Activated B cell treated with CpG ODN at 0.5 μM for 24 hours (primary cell): ENCODE measurements at regions not wholly inside any gene's neighbourhood (a gene's known extent, or its start where the extent isn't known, plus 50 kb on each side); places are given as distances from the start of the nearest gene placed in this dataset.

Source experiments
- ATAC-seq: fragments of 200-7000 bp; cut with Tn5 transposase; one replicate; pipeline ENCODE4 v1.10.0; 2021; ENCODE audit warnings: low read depth, mild to moderate bottlenecking, moderate library complexity
- CTCF ChIA-PET: fragments of 350-600 bp; sonication (Branson Sonifier 250); formaldehyde crosslinking; loops from one replicate; lab custom pipeline; 2021; ENCODE audit warnings: antibody characterized with exemption; lab: Charles Lee
- POLR2A ChIA-PET: fragments of 350-600 bp; sonication (Branson Sonifier 250); formaldehyde crosslinking; loops from one replicate; lab custom pipeline; 2021; ENCODE audit warnings: antibody characterized with exemption; lab: Charles Lee
- DNase-seq: peaks from one replicate; pipeline ENCODE4 v3.0.0; 2022
- H3K27ac Mint-ChIP-seq: one replicate; pipeline ENCODE4 v1.8.0; 2020; ENCODE audit warnings: mixed read lengths
- H3K27me3 Mint-ChIP-seq: one replicate; pipeline ENCODE4 v1.8.0; 2021; ENCODE audit warnings: mixed read lengths
- H3K36me3 Mint-ChIP-seq: one replicate; pipeline ENCODE4 v1.8.0; 2021; ENCODE audit warnings: low read depth, mixed read lengths
- H3K4me1 Mint-ChIP-seq: one replicate; pipeline ENCODE4 v1.8.0; 2021; ENCODE audit warnings: mixed read lengths
- H3K4me3 Mint-ChIP-seq: one replicate; pipeline ENCODE4 v1.8.0; 2020; ENCODE audit warnings: mild to moderate bottlenecking, mixed read lengths
- H3K9me3 Mint-ChIP-seq: one replicate; pipeline ENCODE4 v1.8.0; 2020; ENCODE audit warnings: mixed read lengths
- CTCF ChIP-seq: fragments of 200-600 bp; IDR thresholded peaks from one replicate; pipeline ENCODE4 v1.8.0; 2022; ENCODE audit warnings: antibody characterized with exemption, mild to moderate bottlenecking
- intact Hi-C: fragments of 100-400 bp; cut with micrococcal nuclease; formaldehyde crosslinking; loops from one replicate; pipeline ENCODE4 v1.15.1; 2024

DNA sequence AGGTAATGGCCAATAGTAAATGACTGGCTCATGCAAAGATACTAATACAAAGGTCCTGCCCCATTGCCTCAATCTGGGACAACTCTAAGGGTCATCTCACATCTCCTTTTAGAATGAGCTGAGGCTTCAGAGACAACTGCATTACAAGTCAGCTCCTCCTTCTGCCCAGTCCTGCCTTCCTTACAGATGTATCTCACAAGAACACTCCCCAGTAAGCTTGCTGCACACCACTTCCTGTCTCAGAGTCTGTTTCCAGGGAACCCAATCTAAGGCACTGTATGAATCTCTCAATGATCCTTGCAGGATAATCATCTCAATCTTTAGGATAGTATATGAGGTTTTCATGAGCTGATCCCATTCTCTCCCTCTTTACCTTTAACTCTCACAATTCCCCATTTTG, 57.8 kb upstream of the ZDHHC17 start:
- no peak for TF ChIP-seq CTCF
- ChIA-PET CTCF (no interaction called here), POLR2A (interaction anchor here (0.5 kb wide), 1 partner anchor 298 kb away, joined by 4 read pairs; no protein-coding TSS in a partner anchor)
- H3K27me3 Mint-ChIP-seq: peaks cover 6% of the 10 kb centered on the region
- H3K36me3 Mint-ChIP-seq: no peaks in the 10 kb centered on the region
- H3K4me3 Mint-ChIP-seq: no peak overlapping the region
- H3K4me1 Mint-ChIP-seq: peaks cover 4% of the 10 kb centered on the region
- ATAC-seq: no peak
- no peak overlapping the region for H3K27ac Mint-ChIP-seq
- intact Hi-C loops: no loop called here
- no peaks in the 10 kb centered on the region for H3K9me3 Mint-ChIP-seq
- DNase-seq: no peak

- H3K9me3 Mint-ChIP-seq: no peaks in the 10 kb centered on the region
- TF ChIP-seq CTCF: no peak
- H3K27me3 Mint-ChIP-seq: peaks cover 6% of the 10 kb centered on the region
- no peaks in the 10 kb centered on the region for H3K36me3 Mint-ChIP-seq
- ATAC-seq: no peak
- H3K27ac Mint-ChIP-seq: no peak overlapping the region
- H3K4me1 Mint-ChIP-seq: peaks cover 4% of the 10 kb centered on the region
- intact Hi-C loops: no loop called here
- no peak overlapping the region for H3K4me3 Mint-ChIP-seq
- no peak for DNase-seq
- ChIA-PET POLR2A (no interaction called here), CTCF (no interaction called here)
These were observed 57.2 kb upstream of the ZDHHC17 start for GRCh38 chr12:76706761-76707160.

DNA sequence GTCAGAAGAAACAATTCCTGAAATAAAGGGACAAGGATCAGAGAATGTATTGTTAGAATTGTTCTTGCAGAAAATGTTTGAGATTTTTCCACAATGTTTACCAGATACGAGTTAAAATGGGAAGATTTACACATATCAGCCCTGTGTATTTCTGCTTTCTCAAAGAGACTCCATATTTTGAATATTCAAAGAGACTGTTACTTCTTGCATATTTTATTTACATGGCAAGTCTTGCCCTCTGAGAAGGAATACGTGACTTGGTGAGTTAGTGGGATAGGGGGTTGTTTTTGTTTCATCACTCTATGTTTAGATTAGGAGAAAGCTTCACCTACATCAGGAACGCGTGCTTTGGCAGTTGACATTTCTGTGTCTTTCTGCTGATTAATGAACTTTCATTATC, 56.1 kb upstream of the ZDHHC17 start:
- H3K36me3 Mint-ChIP-seq: no peaks in the 10 kb centered on the region
- ChIA-PET POLR2A (no interaction called here), CTCF (no interaction called here)
- no peak overlapping the region for H3K4me3 Mint-ChIP-seq
- H3K4me1 Mint-ChIP-seq: peaks cover 4% of the 10 kb centered on the region
- intact Hi-C loops: no loop called here
- ATAC-seq: no peak
- H3K27me3 Mint-ChIP-seq: peaks cover 6% of the 10 kb centered on the region
- no peak for TF ChIP-seq CTCF
- no peak for DNase-seq
- H3K9me3 Mint-ChIP-seq: no peaks in the 10 kb centered on the region
- H3K27ac Mint-ChIP-seq: no peak overlapping the region

DNA sequence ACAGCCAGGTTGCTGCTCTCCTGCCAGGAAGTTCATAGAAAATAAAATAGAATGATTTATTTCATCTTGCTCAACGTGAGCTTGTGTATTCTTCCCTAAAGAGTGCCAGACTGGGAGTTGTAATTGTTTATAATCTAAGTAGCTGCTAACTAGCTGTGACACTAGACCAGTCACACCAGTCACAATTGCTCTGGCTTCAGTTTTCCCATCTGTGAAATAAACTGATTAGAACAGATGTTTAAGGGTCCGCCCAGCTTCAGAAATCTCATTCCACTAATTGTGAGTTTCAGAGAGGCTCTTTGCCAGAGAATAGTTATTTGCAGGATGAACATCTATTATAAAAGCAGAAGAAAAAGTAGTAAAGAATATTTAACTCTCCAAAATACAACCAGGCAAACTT, 55.6 kb upstream of the ZDHHC17 start:
- H3K36me3 Mint-ChIP-seq: no peaks in the 10 kb centered on the region
- peaks cover 6% of the 10 kb centered on the region for H3K27me3 Mint-ChIP-seq
- ATAC-seq (no peak), DNase-seq (no peak)
- intact Hi-C loops: no loop called here
- H3K4me1 Mint-ChIP-seq: peaks cover 4% of the 10 kb centered on the region
- H3K9me3 Mint-ChIP-seq: no peaks in the 10 kb centered on the region
- POLR2A ChIA-PET: no interaction called here
- H3K27ac Mint-ChIP-seq: no peak overlapping the region
- no peak overlapping the region for H3K4me3 Mint-ChIP-seq
- no peak for TF ChIP-seq CTCF
- CTCF ChIA-PET: no interaction called here

DNA sequence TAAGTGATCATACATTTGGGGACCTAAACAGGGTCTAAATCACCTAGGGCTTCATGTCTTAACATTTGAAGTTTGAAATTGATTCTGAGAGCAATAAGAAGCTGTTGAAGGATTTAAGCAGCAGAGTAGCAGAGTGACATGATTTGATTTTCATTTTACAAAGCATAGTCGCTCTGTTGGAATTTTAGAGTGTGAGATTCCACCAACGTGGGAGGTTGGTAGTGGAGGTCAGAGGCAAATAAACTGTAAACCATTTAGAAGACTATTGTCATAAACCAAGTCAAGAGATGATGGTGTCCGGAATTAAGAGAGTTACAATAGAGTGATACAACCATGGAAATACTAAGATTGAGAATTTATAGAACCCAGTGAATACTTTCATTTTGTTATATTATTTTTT, 52.7 kb upstream of the ZDHHC17 start:
- TF ChIP-seq CTCF: no peak
- Mint-ChIP-seq H3K36me3 (no peaks in the 10 kb centered on the region), H3K4me1 (no peaks in the 10 kb centered on the region), H3K9me3 (no peaks in the 10 kb centered on the region), H3K27ac (no peak overlapping the region), H3K4me3 (no peak overlapping the region), H3K27me3 (no peaks in the 10 kb centered on the region)
- intact Hi-C loops: no loop called here
- POLR2A ChIA-PET: no interaction called here
- CTCF ChIA-PET: no interaction called here
- DNase-seq (no peak), ATAC-seq (no peak)
